ENCODE measurements at regions not wholly inside any gene's neighbourhood (a gene's known extent, or its start where the extent isn't known, plus 50 kb on each side); places are given as distances from the start of the nearest gene placed in this dataset.

DNA sequence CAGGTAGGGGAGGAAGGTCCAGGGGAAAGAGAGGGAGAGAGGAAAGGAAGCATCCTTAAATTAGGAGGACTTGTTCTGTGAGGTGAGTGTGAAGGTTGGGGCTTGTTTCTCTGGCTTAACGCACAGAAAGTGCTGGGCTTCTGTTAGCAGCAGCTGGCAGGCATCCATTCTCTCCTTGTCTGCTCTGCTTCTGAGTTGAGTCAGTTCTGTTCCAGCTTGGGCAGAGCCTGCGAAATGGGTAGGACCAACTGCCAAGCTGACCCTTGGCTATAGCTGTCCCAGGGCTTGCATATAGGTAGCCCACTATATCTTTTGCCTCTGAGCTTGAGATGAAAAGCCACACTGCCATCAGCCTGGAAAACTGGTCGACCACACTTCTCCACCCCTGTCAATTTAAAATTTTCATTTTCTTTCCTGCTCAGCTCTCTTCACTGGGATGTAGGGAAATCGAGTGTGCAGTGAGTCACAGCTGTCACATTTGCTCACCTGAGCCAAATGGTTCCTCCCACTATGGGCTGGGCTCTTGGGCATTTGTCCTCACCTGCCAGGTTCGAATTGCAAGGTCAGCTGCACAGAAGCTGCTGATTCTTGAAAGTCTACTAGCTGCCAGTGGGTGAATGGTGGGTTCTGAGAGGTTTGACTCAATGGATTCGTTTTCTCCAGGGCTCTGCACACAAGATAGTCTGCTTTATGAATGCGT lies 256.4 kb upstream of the PWP1 start:
- no peak overlapping the region for H2BK120ac ChIP-seq (replicated peaks; ENCODE audit: low read depth, low read length)
- ChIA-PET POLR2A (ENCODE audit: partially characterized antibody) (no interaction called here), CTCF (ENCODE audit: partially characterized antibody) (interaction anchor here (0.9 to 1.5 kb wide), 4 partner anchors 9 to 27 kb away, joined by 3 to 6 read pairs (median 3); no protein-coding TSS in a partner anchor)
- H3K9ac ChIP-seq (replicated peaks in 1 of 4; ENCODE audit: extremely low read depth in 1 of 4, low read depth in 3 of 4, low read length in 3 of 4): no peak overlapping the region
- no peaks in the 10 kb centered on the region for H3K23me2 ChIP-seq (ENCODE audit: low read depth, low read length)
- H3K4ac ChIP-seq (replicated peaks; ENCODE audit: insufficient read length, low read depth, low read length): no peak overlapping the region
- H2BK12ac ChIP-seq (ENCODE audit: low read depth, low read length): peak overlapping the region; percentile 86; the same call in 1 of the 2 replicates
- no peaks in the 10 kb centered on the region for H3K79me2 ChIP-seq (ENCODE audit: control insufficient read depth in 1 of 2, insufficient read depth in 2 of 2, low read length in 2 of 2)
- H2BK15ac ChIP-seq (ENCODE audit: low read length): no peak overlapping the region
- no peak overlapping the region for H4K8ac ChIP-seq (ENCODE audit: extremely low read depth, insufficient read depth, low read length)
- H3K23ac ChIP-seq (ENCODE audit: insufficient read length): no peak overlapping the region
- no peak overlapping the region for H2AK5ac ChIP-seq (ENCODE audit: low read depth, low read length)
- no peak overlapping the region for H3K14ac ChIP-seq (ENCODE audit: insufficient read length)
- H4K5ac ChIP-seq (ENCODE audit: insufficient read length, low read depth, low read length): no peak overlapping the region
- no peak overlapping the region for H2BK20ac ChIP-seq (ENCODE audit: low read length)
- H4K20me1 ChIP-seq (replicated peaks in 1 of 2; ENCODE audit: control insufficient read depth in 1 of 2, insufficient read depth in 2 of 2, low read length in 2 of 2): no peaks in the 10 kb centered on the region
- FAIRE-seq: no peak
- no peaks in the 10 kb centered on the region for H3K79me1 ChIP-seq (ENCODE audit: low read depth, low read length)
- H3K4me2 ChIP-seq (ENCODE audit: insufficient read depth in 1 of 2, low read depth in 2 of 2, low read length in 2 of 2): no peak overlapping the region
- no peak overlapping the region for H3K4me3 ChIP-seq (ENCODE audit: extremely low read depth in 1 of 4, insufficient read depth in 2 of 4, low read depth in 3 of 4, low read length in 4 of 4)
- no peak overlapping the region for H3K27ac ChIP-seq (ENCODE audit: low read depth, low read length)
- TF ChIP-seq EGR1 (IDR thresholded peaks at IDR 0.05; ENCODE audit: borderline replicate concordance, low read depth, low read length): no peak
- TF ChIP-seq SIRT6 (IDR thresholded peaks at IDR 0.05; ENCODE audit: low read length): no peak
- TF ChIP-seq CBX5 (IDR thresholded peaks at IDR 0.05; ENCODE audit: low read depth, low read length): no peak
- no peak for TF ChIP-seq E2F6 (IDR thresholded peaks at IDR 0.05)
- no peak for TF ChIP-seq KDM5A (IDR thresholded peaks at IDR 0.05; ENCODE audit: low read length)
- no peak for TF ChIP-seq ASH2L (IDR thresholded peaks at IDR 0.05; ENCODE audit: low read length)
- no peak for TF ChIP-seq NANOG (IDR thresholded peaks at IDR 0.05; ENCODE audit: insufficient read depth, low read depth, low read length, poor library complexity, severe bottlenecking)
- TF ChIP-seq MAX (IDR thresholded peaks at IDR 0.05): no peak
- H2AFZ ChIP-seq (ENCODE audit: low read length): no peak overlapping the region
- 81% methylated on average over 7 of the region's 7 CpGs; no CpG with 5 or more reads in 1 of the 2 experiments for WGBS, 2 experiments (ENCODE audit: extremely low coverage in 1 of 2, insufficient coverage in 1 of 2, insufficient read length in 1 of 2, insufficient replicate concordance in 2 of 2, low coverage in 1 of 2, low lambda C conversion rate in 2 of 2, missing lambda C conversion rate in 1 of 2)
- no peaks in the 10 kb centered on the region for H3K27me3 ChIP-seq (replicated peaks in 1 of 4; ENCODE audit: control insufficient read depth in 3 of 4, extremely low read depth in 1 of 4, insufficient read depth in 3 of 4, low read length in 3 of 4)
- H2BK5ac ChIP-seq (ENCODE audit: low read depth, low read length): no peak overlapping the region
- no peaks in the 10 kb centered on the region for H3K36me3 ChIP-seq (ENCODE audit: control insufficient read depth in 2 of 4, insufficient read depth in 4 of 4, low read length in 3 of 4)
- H3K56ac ChIP-seq (replicated peaks; ENCODE audit: insufficient read length, low read depth, low read length): no peak overlapping the region
- H4K91ac ChIP-seq (replicated peaks; ENCODE audit: insufficient read length, low read length): no peak overlapping the region
- H3K9me3 ChIP-seq (ENCODE audit: insufficient read depth in 2 of 2, low read depth in 1 of 2, low read length in 1 of 2): no peaks in the 10 kb centered on the region
- DNase-seq (ENCODE audit: low read depth in 1 of 2, low spot score in 2 of 2): no peak
- H3K18ac ChIP-seq (ENCODE audit: extremely low read depth, low read length): no peak overlapping the region
- peaks cover 0 to 7% (median 1%) of the 10 kb centered on the region in 4 experiments; a peak in 4 of 7 replicates for H3K4me1 ChIP-seq (replicated peaks in 1 of 4; ENCODE audit: control insufficient read depth in 3 of 4, insufficient read depth in 4 of 4, low read length in 3 of 4)

Data from H1 (cell line).